GM18861 (cell line): ENCODE measurements at regions not wholly inside any gene's neighbourhood (a gene's known extent, or its start where the extent isn't known, plus 50 kb on each side); places are given as distances from the start of the nearest gene placed in this dataset.

Experiments used
- ATAC-seq: cut with Tn5 transposase; IDR thresholded peaks from one replicate; pipeline ENCODE4 v1.9.1; 2021; ENCODE audit not compliant: unreplicated experiment

DNA sequence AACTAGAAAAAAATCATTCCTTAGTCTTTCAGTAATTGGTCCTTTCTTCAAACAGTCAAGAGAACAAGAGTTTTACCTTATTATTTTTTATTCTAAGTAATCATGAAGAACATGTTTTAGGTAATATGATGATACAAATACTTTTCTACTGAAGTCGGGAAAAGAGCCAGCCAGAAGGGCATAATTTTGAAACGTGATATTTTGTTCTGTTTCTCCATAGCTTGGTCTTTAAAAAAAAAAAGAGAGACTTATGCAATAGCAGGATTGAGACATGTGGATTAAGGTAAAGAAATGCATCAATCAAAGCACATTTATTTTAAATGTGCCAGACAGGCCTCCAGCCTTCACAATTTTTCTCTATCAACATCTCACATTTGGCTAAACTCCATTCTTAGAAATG, 1016.8 kb downstream of the CNTNAP5 start:
- no peak for ATAC-seq

DNA sequence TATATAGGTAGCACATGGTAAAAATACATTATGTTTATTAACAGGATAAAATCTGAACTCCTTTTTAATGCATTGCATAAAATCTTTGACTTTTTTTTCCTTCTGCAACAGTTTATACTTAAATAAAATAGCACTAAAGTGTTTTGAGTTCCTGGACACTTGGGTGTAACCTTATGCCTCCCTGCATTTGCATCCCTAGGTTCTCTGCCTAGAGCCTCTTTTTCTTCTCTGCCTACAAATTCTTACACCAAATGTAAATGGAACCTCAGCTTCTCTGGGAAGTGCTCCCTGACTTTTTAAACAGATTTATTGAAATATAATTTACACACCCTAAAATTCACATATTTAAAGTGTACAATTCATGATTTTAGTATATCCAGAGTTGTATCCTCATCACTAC, 1017.6 kb downstream of the CNTNAP5 start:
- no peak for ATAC-seq

DNA sequence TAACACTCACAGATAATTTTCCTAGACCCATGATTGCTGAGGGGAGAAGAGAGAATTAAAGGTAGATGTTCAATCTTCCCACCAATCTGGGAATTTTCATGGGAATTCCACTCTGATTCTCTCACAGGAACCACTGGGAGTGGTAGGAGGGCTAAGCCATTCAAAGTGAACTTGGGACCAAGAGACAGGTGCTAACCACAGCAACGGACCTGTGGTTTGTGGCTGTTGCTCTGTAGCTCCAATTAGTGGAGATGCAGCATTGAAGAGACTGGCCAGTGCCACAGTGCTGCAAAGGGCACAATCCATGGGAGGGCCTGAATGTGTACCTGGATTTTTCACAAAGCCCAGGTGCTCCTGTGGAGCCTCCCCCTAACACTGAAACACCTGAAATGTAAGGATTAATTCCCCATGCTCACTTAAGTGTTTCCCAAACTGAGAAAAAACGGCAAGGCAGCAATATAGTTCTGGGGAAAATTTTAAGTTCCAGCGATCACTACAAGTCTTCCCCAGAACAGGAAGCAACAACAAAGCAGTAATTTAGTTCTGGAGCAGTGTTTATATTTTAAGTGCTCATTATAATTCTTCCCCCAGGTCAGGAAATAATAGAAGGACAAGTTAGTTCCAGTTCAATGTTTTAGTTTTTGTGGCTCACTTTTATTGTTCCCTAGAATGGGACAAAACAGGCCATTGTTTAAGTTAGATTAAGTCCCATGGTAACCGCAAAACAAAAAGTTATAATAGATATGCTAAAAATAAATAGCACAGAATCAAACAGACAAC, 1045.8 kb downstream of the CNTNAP5 start:
- ATAC-seq: no peak

DNA sequence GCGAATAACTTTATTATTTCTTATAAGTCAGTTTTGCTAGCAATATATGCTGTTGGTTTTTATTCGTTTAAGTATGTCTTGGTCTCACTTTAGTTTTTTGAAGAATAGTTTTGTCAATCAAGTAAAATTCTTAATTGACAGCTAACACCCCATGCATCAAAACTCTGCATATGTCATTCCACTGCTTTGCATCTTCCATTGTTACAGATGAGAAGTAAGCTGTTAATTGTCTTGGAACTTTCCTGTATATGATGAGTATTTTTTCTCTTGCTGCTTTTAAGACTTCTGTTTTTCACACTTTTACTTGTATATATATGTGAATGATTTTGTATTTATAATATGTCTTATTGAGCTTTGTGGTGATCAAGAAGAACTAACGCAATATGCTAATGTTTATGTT, 1048.4 kb downstream of the CNTNAP5 start:
- no peak for ATAC-seq

- ATAC-seq: no peak
Measured at GRCh38 chr2:125085904-125086303, 1060.8 kb downstream of the CNTNAP5 start.

DNA sequence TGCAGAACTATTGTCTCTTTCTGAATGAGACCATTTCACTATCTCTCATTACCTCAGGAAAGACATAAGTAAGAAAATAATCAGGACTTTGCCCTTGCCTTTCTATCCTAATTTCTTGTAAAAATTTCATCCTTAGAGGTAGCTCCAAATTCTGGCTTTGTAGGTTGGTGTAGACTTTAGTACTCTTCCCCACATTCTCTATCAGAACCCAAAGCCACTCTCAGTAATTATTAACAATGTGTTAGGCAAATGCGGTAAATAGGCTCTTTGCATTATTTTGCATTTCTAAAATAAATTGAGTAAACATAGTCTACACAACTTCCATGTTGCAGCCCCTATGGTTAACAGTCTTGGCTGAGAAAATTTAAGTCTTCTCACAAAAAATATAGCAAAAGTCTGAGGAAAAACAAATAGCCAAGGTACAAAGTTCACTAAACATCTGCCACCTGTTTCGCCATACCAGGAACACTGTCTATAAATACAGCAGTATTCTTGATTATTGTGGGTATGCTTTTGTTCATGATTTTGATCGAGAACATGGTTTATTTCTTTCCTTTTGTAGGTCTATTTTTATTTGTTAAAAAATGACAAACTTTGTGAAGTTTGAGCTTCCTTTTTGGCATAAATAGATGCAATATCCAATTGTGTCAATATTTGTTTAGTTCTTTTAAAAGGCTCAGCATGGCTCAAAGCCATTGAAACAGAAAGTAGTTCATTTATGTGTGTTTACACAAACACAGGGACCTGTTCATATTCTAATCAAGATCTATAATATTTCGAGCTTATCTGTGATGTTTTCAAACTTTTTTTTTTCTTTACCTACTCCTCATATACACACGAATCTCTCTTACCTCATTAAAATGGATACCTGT, 1061.5 kb downstream of the CNTNAP5 start:
- ATAC-seq: no peak

- no peak for ATAC-seq
Measured at GRCh38 chr2:125092276-125093009, 1067.4 kb downstream of the CNTNAP5 start.

DNA sequence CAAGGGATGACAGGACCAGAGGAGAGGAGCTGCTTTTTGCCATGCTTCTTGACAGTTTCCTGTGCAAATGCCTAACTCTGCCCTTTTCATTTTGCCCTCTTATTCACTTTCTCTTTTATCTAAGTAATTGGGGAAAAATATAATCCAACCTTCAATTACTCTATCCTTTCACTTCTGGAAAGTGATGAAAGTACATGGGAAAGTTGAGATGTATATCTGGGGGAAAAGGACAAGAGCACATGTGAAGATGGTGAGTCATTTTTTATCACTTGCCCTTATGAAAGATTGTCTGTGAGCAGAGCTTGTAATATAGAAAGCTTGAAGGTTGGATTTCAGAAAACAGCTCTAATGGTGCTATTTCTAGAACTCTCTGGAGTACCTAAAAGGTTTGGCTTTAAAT, 1070.7 kb downstream of the CNTNAP5 start:
- no peak for ATAC-seq

DNA sequence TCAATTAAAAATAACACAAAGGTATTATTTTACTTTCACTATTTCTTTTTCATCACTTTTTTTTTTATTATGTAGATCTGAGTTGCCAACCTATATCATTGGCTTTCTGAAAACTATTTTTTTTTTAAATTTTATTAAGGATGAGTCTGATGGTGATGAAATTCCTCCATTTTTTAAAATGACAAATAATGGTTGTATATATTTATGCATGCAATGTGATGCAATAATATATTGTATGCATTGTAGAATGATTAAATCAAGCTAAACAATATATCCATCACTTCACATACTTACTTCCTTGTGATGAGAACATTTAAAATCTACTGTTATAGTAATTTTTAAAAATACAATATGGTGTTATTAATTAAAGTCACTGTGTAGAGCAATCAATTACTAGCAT, 1081.6 kb downstream of the CNTNAP5 start:
- no peak for ATAC-seq

- no peak for ATAC-seq
Measured at GRCh38 chr2:125107446-125107845, 1082.4 kb downstream of the CNTNAP5 start.

DNA sequence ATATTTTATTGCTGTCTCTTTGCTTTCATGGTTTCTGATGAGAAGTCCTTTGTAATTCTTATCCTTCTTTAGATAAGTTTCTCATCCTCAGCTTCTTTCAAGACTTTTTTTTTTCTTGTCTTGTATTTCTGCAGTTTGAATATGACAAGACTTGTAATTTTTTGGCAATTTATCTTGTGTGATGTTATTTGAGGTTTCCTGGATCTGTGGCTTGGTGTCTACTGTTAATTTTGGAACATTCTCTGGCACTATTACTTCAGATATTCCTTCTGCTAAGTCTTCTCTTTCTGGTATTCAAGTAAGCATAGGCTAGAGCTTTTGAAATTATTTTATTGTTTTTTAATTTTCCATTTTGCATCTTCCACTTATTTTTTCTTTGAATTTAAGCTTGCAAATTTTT, 1083.2 kb downstream of the CNTNAP5 start:
- no peak for ATAC-seq

- ATAC-seq: no peak
Measured at GRCh38 chr2:125125902-125126301, 1100.8 kb downstream of the CNTNAP5 start.

DNA sequence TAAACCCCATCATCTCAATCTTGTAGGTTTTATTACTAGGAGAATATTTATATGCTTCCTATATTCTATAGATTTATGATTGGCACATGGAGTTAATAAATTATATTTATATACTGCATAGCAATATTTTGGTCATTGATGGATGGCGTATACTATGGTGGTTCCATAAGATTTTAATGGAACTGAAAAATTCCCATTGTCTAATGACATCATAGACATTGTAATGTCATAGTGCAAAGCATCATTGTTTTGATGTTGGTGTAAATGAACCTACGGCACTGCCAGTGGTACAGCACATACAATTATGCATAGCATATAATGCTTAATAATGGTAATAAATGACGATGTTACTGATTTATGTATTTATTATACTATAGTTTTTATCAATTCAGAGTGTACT, 1135.9 kb downstream of the CNTNAP5 start:
- no peak for ATAC-seq

DNA sequence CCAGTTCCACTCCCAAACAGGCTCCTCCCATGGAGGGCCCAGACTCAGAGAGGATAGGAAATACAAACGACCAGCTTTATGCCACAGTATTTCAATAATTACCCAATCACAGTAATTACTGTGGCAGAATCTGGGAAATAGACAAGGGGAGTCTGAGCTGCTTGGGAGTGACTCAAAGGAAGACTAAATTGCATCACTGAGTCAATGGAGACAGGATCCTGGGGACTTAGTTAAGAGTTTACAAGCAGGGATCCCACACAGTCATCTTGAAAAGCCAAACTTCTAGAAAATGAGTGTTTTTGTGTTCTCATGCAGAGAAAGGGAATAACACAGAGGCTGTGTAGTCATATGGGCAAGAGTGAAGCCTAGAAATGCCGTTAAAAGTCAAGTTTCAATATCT, 1142.1 kb downstream of the CNTNAP5 start:
- ATAC-seq: no peak

DNA sequence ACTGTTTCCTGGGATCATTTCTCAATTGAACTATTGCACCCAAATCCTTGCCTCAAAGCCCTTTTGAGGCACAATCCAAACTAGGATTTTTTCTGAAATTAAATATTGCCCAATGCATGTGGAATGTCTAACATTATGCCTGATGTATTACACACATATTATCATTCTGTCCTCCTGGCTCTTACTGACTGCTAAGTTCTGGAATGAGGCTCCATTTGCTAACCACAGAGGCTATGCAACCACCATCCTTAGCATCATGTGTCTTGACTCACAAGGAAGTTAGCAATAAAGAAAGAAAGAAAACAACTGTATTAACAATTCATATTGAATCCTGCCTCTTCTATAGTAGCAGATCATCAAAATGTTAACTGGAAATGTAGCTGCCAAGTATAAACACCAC, 1142.7 kb downstream of the CNTNAP5 start:
- no peak for ATAC-seq

DNA sequence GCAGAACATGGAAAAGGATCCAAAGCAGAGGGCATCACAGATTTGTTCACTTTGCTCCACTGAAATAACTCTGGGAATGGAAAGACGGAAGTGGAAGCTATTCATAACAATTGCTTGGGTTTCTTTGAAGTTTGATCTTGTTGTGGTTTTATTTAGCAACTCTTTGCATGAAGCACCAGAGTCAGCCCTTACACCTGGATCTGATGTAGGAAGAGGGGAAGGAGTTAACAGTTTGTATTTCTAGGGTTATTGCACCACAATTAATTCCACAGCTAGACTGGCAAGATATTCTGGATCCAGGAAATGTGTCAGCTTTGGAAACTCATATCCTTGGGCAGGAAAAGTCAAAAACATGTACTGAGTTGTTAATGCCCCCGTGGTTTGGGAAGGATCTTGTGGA, 1143.4 kb downstream of the CNTNAP5 start:
- no peak for ATAC-seq

GRCh38 chr2:125169022-125169763, 1144.1 kb downstream of the CNTNAP5 start:
- ATAC-seq: no peak

- ATAC-seq: no peak
Measured at GRCh38 chr2:125169764-125170146, 1144.7 kb downstream of the CNTNAP5 start.

GRCh38 chr2:125172181-125172580, 1147.1 kb downstream of the CNTNAP5 start:
- no peak for ATAC-seq

GRCh38 chr2:125175415-125175814, 1150.3 kb downstream of the CNTNAP5 start:
- no peak for ATAC-seq

GRCh38 chr2:125185691-125186270, 1160.7 kb downstream of the CNTNAP5 start:
- no peak for ATAC-seq
